GM19351 (cell line): ENCODE measurements at regions not wholly inside any gene's neighbourhood (a gene's known extent, or its start where the extent isn't known, plus 50 kb on each side); places are given as distances from the start of the nearest gene placed in this dataset.
"Not testable (repeated sequence)": the region's sequence is repeated elsewhere in the genome, so short reads cannot be mapped to it uniquely, and the experiment has no call there.

ENCODE experiments used
- ATAC-seq: cut with Tn5 transposase; IDR thresholded peaks from one replicate; pipeline ENCODE4 v1.9.1; 2021; ENCODE audit warnings: mild to moderate bottlenecking, moderate library complexity; ENCODE audit not compliant: unreplicated experiment

GRCh38 chr21:6554377-6554864 lies 3967.0 kb upstream of the TPTE start:
- ATAC-seq = not testable (repeated sequence)

- peak; percentile 50 for ATAC-seq
Observed at GRCh38 chr21:6556516-6556915, 3964.9 kb upstream of the TPTE start.

GRCh38 chr21:6557415-6557814 lies 3964.0 kb upstream of the TPTE start:
- not testable (repeated sequence) for ATAC-seq

GRCh38 chr21:6561168-6561567 lies 3960.2 kb upstream of the TPTE start:
- ATAC-seq = not testable (repeated sequence)

GRCh38 chr21:6561578-6561977 lies 3959.8 kb upstream of the TPTE start:
- not testable (repeated sequence) for ATAC-seq

GRCh38 chr21:6564543-6565166 lies 3956.7 kb upstream of the TPTE start:
- not testable (repeated sequence) for ATAC-seq

- ATAC-seq = not testable (repeated sequence)
Observed at GRCh38 chr21:6565190-6566094, 3955.9 kb upstream of the TPTE start.

- not testable (repeated sequence) for ATAC-seq
Observed at GRCh38 chr21:6567542-6567941, 3953.8 kb upstream of the TPTE start.

- ATAC-seq = peak; percentile 51
Observed at GRCh38 chr21:6569152-6569551, 3952.2 kb upstream of the TPTE start.

- ATAC-seq = peak; percentile 63
Observed at GRCh38 chr21:6569587-6570392, 3951.6 kb upstream of the TPTE start.

GRCh38 chr21:6570700-6571368 lies 3950.5 kb upstream of the TPTE start:
- ATAC-seq = not testable (repeated sequence)

- not testable (repeated sequence) for ATAC-seq
Observed at GRCh38 chr21:6573576-6573975, 3947.8 kb upstream of the TPTE start.

- not testable (repeated sequence) for ATAC-seq
Observed at GRCh38 chr21:6579801-6580200, 3941.6 kb upstream of the TPTE start.
